Gastrocnemius medialis (tissue), 4 donors: ENCODE measurements at regions not wholly inside any gene's neighbourhood (a gene's known extent, or its start where the extent isn't known, plus 50 kb on each side); places are given as distances from the start of the nearest gene placed in this dataset.

Source experiments
- ATAC-seq, 2 donors: fragments of 150-250 bp; one replicate each; pipeline ENCODE4 v1.9.1; 2016
- DNase-seq, 2 donors: peaks; one replicate each; pipeline ENCODE4 v3.0.0-alpha.2; 2019
- H3K27ac ChIP-seq, 4 donors: fragments of 200-600 bp; sonication (generic); 1 replicate in 1 of 4; 2 replicates in 3 of 4; pipeline ENCODE4 v1.5.1; 2016 to 2018; ENCODE audit warnings: mild to moderate bottlenecking in 2 of 4, moderate library complexity in 1 of 4
- H3K27me3 ChIP-seq, 3 donors: fragments of 200-600 bp; sonication (generic) in 2 of 3; 1 replicate in 1 of 3; 2 replicates in 2 of 3; pipeline versions ENCODE4 v1.5.1 to v1.6.0; 2016 to 2019; ENCODE audit warnings: mild to moderate bottlenecking in 1 of 3, moderate library complexity in 1 of 3
- H3K36me3 ChIP-seq, 2 donors: fragments of 200-600 bp; sonication (generic) in 1 of 2; one replicate each; pipeline ENCODE4 v1.5.1; 2017 to 2018
- H3K4me1 ChIP-seq, 2 donors: fragments of 200-600 bp; sonication (generic) in 1 of 2; one replicate each; pipeline ENCODE4 v1.5.1; 2016 to 2017; ENCODE audit warnings: mild to moderate bottlenecking in 2 of 2
- H3K4me3 ChIP-seq, 4 donors: fragments of 200-600 bp; sonication (generic) in 3 of 4; 1 replicate in 1 of 4; 2 replicates in 3 of 4; pipeline ENCODE4 v1.5.1; 2016 to 2019; ENCODE audit warnings: mild to moderate bottlenecking in 2 of 4
- H3K9me3 ChIP-seq, 3 donors: fragments of 200-600 bp; sonication (generic) in 2 of 3; 1 replicate in 1 of 3; 2 replicates in 2 of 3; pipeline ENCODE4 v1.5.1; 2016 to 2019
- POLR2A ChIP-seq, 2 donors: fragments of 450-650 bp; IDR thresholded peaks; one replicate each; pipeline ENCODE4 v1.6.1; 2017; ENCODE audit warnings: antibody characterized with exemption in 2 of 2, mild to moderate bottlenecking in 2 of 2, moderate library complexity in 2 of 2
- in situ Hi-C, 4 donors: fragments of 200-750 bp; cut with MboI; loops; one replicate each; pipeline versions ENCODE4 v1.15.0 to v1.8.0; 2017; ENCODE audit warnings: low sequenced_read_pairs in 4 of 4
- intact Hi-C: fragments of 100-400 bp; cut with DNase I; formaldehyde crosslinking; loops from one replicate; pipeline ENCODE4 v1.15.1; 2023; ENCODE audit warnings: low total_unique reads
- TF ChIP-seq, protein P1 (sequence below), 5 experiments: fragments of 450-650 bp in 3 of 5; fragments of 200-600 bp in 2 of 5; sonication (generic) in 2 of 5; IDR thresholded peaks in 4 of 5; conservative IDR thresholded peaks in 1 of 5; 1 replicate in 4 of 5; 2 replicates in 1 of 5; pipeline ENCODE4 v1.5.1; 2016 to 2019; ENCODE audit warnings: antibody characterized with exemption in 5 of 5, mild to moderate bottlenecking in 3 of 5, moderate library complexity in 3 of 5

DNA sequence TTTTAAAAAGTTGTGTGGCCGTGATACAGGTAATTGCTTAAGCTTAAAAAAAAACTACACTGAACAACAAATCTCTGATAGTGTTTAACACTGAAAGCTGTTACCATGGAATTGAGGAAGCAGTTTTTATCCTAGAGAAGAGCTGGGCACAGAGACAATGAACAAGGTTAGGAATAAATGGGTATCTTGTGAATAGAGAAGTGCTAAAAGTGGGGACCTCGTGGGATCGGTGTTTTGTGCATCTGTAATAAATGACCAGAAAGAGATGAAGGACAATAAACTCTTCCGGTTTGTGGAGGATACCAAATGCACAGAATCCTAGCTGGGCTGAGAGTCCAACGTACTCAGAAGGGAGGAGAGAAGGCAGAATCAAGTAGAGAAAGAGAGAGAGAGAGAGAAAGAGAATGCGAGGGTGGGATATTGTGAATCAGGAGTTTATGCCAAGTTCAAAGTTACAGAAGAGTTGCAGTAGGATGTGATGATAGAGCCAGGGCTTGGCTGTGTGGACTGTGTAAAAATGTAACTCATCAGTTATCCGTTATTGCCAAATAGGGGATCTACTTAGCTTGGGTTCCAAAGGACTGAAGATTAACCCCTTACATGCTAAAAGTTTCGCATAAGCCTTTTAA, 148.9 kb downstream of the IL20RB start:
- Histone ChIP-seq H3K36me3 (no peaks in the 10 kb centered on the region), H3K27ac (no peak overlapping the region), H3K4me1 (peaks cover 0 to 4% of the 10 kb centered on the region in 2 donors), H3K4me3 (no peak overlapping the region), H3K9me3 (no peaks in the 10 kb centered on the region), H3K27me3 (no peaks in the 10 kb centered on the region)
- no peak for ATAC-seq
- DNase-seq: no peak
- TF ChIP-seq, protein P1, sequence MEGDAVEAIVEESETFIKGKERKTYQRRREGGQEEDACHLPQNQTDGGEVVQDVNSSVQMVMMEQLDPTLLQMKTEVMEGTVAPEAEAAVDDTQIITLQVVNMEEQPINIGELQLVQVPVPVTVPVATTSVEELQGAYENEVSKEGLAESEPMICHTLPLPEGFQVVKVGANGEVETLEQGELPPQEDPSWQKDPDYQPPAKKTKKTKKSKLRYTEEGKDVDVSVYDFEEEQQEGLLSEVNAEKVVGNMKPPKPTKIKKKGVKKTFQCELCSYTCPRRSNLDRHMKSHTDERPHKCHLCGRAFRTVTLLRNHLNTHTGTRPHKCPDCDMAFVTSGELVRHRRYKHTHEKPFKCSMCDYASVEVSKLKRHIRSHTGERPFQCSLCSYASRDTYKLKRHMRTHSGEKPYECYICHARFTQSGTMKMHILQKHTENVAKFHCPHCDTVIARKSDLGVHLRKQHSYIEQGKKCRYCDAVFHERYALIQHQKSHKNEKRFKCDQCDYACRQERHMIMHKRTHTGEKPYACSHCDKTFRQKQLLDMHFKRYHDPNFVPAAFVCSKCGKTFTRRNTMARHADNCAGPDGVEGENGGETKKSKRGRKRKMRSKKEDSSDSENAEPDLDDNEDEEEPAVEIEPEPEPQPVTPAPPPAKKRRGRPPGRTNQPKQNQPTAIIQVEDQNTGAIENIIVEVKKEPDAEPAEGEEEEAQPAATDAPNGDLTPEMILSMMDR (IDR thresholded peaks at IDR 0.05 in 4 of 5, conservative IDR thresholded peaks at IDR 0.05 in 1 of 5): no peak
- no peak for TF ChIP-seq POLR2A (IDR thresholded peaks at IDR 0.05)
- in situ Hi-C loops: loop anchor here in 3 of 4 donors (25.0 kb wide), 2 partner anchors 831 to 856 kb away; no protein-coding TSS in a partner anchor
- intact Hi-C loops: loop anchor here (10.0 kb wide), 1 partner anchor 948 kb away; no protein-coding TSS in a partner anchor

DNA sequence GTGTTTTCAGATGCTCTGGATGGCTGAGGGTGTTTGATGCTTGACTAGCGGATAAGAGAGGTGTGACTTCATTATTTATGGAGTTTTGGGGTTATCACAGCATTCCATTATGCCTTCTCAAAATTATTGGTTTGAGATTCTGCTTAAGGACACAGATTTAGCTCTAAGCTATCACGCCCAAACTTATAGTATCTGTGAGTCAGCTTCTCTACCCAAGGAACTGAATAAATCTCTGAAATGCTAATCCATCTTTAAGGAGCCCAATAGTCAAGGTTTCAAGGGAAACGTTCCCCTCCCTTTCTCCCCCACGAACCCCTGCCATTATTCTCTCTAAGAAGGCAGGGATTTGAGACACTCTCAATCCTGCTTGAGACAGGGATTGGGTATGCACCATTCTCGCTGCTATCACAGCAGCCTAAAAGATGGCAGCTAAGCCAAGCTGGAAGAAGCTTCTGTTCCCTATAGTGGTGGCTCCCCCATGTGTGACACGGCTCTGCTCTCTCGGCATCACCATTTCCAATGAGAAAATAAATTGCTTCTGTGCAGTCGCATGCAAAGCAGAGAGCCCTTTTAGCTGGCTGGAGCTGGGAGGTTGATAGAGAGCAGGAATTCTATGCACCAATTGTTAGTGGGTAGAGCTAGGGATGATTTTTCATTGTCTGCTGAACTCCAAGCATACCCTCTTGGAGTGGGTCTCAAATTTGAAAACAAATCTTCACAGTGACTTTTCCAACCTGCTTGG, 151.1 kb downstream of the IL20RB start:
- Histone ChIP-seq H3K27ac (no peak overlapping the region), H3K27me3 (no peaks in the 10 kb centered on the region), H3K4me3 (no peak overlapping the region), H3K4me1 (peaks cover 0 to 4% of the 10 kb centered on the region in 2 donors), H3K9me3 (no peaks in the 10 kb centered on the region), H3K36me3 (no peaks in the 10 kb centered on the region)
- TF ChIP-seq, protein P1 (IDR thresholded peaks at IDR 0.05 in 4 of 5, conservative IDR thresholded peaks at IDR 0.05 in 1 of 5): no peak
- no peak for TF ChIP-seq POLR2A (IDR thresholded peaks at IDR 0.05)
- intact Hi-C loops: loop anchor here (10.0 kb wide), 1 partner anchor 946 kb away; no protein-coding TSS in a partner anchor
- in situ Hi-C loops: loop anchor here in 3 of 4 donors (25.0 kb wide), 2 partner anchors 828 to 853 kb away; no protein-coding TSS in a partner anchor
- ATAC-seq (no peak), DNase-seq (no peak)

DNA sequence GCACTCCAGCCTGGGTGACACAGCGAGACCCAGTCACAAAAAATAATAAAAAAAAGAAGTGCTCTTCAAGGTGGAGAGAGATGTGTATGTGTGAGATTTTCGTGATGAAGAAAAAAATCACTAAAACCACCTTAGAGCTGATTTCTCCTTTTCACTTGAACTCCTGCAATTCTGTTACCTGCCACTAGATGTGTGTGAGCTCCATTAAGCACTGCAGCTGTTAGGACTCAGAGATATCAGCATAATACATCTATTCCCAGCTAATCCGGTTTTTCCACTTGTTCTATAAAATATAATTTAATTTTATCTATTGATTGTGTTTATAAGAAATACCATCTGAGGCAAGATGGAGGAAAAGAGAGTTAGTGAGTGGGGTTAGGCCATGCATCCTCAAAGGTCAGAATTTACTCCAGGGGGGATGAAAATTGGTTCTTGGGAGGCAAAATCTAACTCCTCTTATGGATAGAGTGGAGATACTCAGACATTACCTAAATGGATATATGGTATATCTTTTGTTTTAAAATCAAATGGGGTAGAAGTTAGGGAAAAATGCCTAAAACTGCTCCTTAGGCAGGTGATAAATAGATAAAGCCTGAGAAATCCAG, 152.7 kb downstream of the IL20RB start:
- no peak for DNase-seq
- TF ChIP-seq, protein P1 (IDR thresholded peaks at IDR 0.05 in 4 of 5, conservative IDR thresholded peaks at IDR 0.05 in 1 of 5): peak in 3 of 5 experiments; percentile 25 to 48 (median 36)
- TF ChIP-seq POLR2A (IDR thresholded peaks at IDR 0.05): no peak
- no peaks in the 10 kb centered on the region for H3K36me3 ChIP-seq
- H3K27me3 ChIP-seq: no peaks in the 10 kb centered on the region
- intact Hi-C loops (no loop called here), in situ Hi-C loops (loop anchor here in 3 of 4 donors (25.0 kb wide), 2 partner anchors 827 to 852 kb away; no protein-coding TSS in a partner anchor)
- no peak overlapping the region for H3K4me3 ChIP-seq
- H3K27ac ChIP-seq: no peak overlapping the region
- H3K9me3 ChIP-seq: no peaks in the 10 kb centered on the region
- H3K4me1 ChIP-seq: peaks cover 0 to 4% of the 10 kb centered on the region in 2 donors
- ATAC-seq: no peak

DNA sequence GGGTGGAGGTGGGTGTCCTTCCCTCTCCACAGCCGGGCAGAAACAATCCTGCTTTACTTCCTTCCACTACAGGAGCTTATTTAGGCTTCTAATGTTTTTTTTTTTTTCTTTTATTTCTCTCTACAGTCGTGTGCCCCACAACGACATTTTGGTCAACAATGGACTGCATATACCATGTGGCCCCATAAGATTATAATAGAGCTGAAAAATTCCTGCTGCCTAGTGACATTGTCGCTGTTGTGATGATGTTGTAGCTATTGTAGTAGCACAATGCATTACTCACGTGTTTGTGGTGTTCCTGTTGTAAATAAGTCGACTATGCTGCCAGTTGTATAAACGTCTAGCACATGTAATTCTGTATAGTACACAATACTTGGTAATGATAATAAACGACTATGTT, 153.7 kb downstream of the IL20RB start:
- Histone ChIP-seq H3K9me3 (no peaks in the 10 kb centered on the region), H3K36me3 (no peaks in the 10 kb centered on the region), H3K27ac (no peak overlapping the region), H3K27me3 (no peaks in the 10 kb centered on the region), H3K4me3 (no peak overlapping the region), H3K4me1 (no peaks in the 10 kb centered on the region)
- DNase-seq (no peak), ATAC-seq (no peak)
- in situ Hi-C loops: loop anchor here in 3 of 4 donors (25.0 kb wide), 2 partner anchors 826 to 851 kb away; no protein-coding TSS in a partner anchor
- intact Hi-C loops: no loop called here
- no peak for TF ChIP-seq POLR2A (IDR thresholded peaks at IDR 0.05)
- TF ChIP-seq, protein P1 (IDR thresholded peaks at IDR 0.05 in 4 of 5, conservative IDR thresholded peaks at IDR 0.05 in 1 of 5): no peak
